Astrocyte of the spinal cord (primary cell): ENCODE measurements at regions not wholly inside any gene's neighbourhood (a gene's known extent, or its start where the extent isn't known, plus 50 kb on each side); places are given as distances from the start of the nearest gene placed in this dataset.
"Not testable (repeated sequence)": the region's sequence is repeated elsewhere in the genome, so short reads cannot be mapped to it uniquely, and the experiment has no call there.

Source experiments
- DNase-seq: peaks from one replicate; pipeline ENCODE4 v3.0.0; 2011; ENCODE audit warnings: low read depth, low spot score
- H3K4me3 ChIP-seq: 2 replicates; pipeline ENCODE4 v1.5.1; 2011; ENCODE audit warnings: low read depth, mild to moderate bottlenecking, low read length, moderate library complexity
- in situ Hi-C: cut with HindIII; loops from 2 replicates; pipeline ENCODE4 v1.10.0; 2017; ENCODE audit warnings: low sequenced_read_pairs
- TF ChIP-seq, protein P1 (sequence below): IDR thresholded peaks from 2 replicates; pipeline ENCODE4 v1.5.1; 2012; ENCODE audit warnings: low read depth, mild to moderate bottlenecking, low read length, inconsistent platforms

DNA sequence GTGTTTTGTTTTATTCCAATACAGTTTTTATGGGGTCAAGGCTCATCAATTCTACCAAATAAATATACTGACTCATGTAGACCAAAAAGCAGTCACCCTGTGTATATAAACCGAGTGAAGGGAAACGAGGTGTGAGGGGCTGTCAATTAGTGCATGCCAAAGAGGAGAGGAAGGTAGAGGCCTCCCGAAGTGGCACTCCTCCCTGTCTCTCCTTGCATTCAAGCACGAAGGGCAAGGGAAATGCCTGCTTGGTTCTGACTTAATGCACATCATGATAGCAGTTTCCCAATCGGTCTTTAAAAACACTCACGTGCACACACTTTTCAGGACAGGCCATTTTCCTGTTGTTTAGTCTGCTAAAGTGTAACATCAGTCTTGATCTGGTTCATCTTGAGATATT is 125.6 kb upstream of the SLCO6A1 start:
- TF ChIP-seq, protein P1, sequence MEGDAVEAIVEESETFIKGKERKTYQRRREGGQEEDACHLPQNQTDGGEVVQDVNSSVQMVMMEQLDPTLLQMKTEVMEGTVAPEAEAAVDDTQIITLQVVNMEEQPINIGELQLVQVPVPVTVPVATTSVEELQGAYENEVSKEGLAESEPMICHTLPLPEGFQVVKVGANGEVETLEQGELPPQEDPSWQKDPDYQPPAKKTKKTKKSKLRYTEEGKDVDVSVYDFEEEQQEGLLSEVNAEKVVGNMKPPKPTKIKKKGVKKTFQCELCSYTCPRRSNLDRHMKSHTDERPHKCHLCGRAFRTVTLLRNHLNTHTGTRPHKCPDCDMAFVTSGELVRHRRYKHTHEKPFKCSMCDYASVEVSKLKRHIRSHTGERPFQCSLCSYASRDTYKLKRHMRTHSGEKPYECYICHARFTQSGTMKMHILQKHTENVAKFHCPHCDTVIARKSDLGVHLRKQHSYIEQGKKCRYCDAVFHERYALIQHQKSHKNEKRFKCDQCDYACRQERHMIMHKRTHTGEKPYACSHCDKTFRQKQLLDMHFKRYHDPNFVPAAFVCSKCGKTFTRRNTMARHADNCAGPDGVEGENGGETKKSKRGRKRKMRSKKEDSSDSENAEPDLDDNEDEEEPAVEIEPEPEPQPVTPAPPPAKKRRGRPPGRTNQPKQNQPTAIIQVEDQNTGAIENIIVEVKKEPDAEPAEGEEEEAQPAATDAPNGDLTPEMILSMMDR, result no peak
- no peak for DNase-seq
- H3K4me3 ChIP-seq, result no peak overlapping the region
- in situ Hi-C loops, result no loop called here

DNA sequence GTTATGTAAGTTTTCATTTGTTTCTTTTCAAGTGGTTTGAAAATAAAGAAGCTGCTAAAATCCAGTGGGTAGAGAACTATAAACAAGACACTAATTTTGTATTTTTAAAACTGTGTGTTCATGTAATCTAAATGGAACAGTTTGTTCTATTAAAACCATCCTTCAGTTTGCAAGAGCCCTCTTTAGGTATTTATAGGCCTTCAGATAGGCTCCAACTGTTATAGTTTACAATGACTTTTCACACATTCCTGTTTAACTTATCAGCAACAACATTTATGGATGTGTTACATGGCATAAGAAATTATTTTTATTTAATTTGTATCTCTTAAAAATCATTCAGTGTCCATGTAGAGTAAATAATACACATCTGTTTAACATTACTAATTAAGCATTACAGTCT is 126.7 kb upstream of the SLCO6A1 start:
- DNase-seq, result no peak
- TF ChIP-seq, protein P1, result no peak
- no peak overlapping the region for H3K4me3 ChIP-seq
- in situ Hi-C loops, result no loop called here

DNA sequence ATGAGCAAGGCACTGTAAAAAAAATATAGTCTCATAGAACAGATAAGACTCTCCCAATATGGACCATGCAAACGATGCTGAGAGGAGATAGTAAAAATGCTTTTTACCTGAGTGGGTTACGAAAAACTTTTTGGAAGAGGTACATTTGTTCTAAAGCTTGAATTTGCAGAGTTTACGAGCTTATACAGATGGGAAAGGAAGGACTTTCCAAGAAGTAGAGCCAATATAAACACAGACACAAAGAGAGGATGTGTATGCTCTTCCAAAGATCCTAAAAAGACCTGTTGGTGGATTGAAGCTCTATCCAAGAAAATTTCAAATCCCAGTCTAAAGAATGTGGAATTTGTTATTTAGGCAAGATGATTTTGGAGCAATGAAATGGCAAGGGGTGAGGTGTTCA is 127.1 kb upstream of the SLCO6A1 start:
- no peak for DNase-seq
- in situ Hi-C loops, result no loop called here
- H3K4me3 ChIP-seq, result no peak overlapping the region
- TF ChIP-seq, protein P1, result no peak

DNA sequence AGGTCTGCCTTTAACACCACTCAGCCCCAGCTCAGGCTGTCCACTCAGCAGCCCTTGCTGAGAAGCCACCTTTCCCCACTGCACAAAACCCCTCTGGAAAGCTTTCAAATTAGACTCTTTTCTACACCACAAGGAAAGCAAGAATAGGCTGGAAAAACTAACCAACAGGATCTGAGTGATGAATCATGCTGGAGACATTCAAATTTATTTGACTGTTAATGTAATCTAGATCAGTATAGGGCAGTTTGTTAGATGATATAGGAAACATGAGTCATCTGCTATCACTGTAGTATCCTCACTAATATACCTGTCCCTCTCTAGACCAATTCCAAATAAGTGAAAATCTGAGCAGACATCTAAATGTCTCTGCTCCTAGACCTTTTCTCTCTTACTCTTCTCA is 127.8 kb upstream of the PAM start:
- no peak overlapping the region for H3K4me3 ChIP-seq
- in situ Hi-C loops, result no loop called here
- TF ChIP-seq, protein P1, result no peak
- DNase-seq, result peak; percentile 64

DNA sequence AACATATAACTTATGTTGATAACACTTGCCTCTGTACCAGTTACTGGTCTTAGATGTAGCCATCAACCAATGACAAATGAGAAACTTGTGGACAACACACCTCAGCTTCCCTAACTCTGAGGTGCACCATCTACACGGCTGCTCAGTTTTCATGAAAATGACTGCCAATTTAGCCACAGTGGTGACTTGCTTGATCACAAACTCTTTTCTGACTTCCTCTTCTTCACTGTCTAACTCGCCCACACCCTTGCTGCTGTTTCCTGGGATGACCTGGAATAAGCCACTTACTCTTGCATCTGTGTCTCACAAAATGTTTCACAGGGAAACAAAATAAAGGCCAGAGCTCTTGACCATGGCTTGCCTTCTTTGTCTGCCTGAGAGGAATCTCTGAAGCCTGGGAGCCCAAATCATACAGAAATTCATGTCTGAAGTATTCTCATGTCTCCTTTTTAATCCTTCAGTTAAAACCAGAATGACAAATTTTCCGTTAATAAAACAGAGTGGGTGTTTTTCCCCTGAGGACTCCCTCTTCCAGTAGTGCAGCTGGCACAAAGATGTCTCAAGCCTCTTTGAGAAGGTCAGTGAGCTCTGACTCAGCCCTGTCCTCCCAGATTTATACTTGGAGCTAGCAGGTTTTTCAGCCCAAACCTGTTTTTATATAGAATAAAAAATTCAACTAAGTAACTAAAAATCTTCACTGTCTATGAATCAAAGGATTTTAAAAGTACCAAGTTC is 126.5 kb upstream of the PAM start:
- TF ChIP-seq, protein P1, result no peak
- no peak overlapping the region for H3K4me3 ChIP-seq
- DNase-seq, result peak; percentile 29
- in situ Hi-C loops, result no loop called here

DNA sequence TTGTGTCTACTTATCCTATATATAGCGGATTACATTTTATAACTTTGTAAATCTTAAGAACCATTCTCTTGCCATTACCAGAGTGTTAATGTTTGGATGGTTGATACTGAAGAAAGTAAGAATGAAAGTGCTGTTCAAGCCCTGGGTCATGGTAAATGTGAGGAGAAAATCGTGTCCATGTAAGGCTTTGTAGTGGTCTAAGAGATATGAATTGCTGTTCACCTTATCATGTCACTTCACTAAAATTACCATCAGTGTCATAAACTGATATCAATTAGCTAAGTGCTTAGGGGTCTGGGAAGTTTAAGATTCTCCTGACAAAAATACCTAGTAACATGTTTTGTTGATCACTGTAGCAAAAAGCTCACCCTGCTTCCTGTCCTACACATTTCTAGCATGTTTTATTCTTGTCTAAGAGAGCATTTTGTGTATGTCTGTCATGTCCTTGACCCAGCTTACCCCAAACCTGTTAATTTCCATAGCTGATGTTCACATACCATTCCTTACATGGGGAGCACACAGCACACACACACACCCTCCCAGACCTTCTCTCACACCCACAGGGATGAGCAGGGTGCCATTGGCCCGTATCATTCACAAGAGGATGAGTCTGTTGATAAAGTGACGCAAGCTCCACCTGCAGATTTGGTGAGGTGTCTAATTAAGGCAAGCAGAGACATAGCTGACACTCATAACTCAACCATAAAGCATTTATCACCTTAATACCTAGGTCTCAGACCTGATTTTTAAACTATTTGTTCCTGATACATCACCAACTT is 125.1 kb upstream of the PAM start:
- no peak overlapping the region for H3K4me3 ChIP-seq
- TF ChIP-seq, protein P1, result no peak
- no peak for DNase-seq
- in situ Hi-C loops, result no loop called here

DNA sequence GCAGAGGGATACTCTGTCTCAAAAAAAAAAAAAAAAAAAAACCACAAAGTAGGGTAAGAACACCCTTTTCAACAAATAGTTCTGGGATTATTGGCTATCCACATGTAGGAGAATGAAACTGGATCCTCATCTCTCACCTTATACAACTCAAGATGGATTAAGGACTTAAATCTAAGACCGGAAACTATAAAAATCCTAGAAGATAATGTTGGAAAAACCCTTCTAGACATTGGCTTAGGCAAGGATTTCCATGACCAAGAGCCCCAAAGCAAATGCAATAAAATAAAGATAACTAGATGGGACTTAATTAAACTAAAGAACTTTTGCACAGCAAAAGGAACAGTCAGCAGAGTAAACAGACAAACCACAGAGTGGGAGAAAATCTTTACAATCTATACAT is 119.7 kb upstream of the PAM start:
- in situ Hi-C loops, DNase-seq, H3K4me3 ChIP-seq: not testable (repeated sequence)
